Liver (tissue), 3 donors: ENCODE measurements at regions not wholly inside any gene's neighbourhood (a gene's known extent, or its start where the extent isn't known, plus 50 kb on each side); places are given as distances from the start of the nearest gene placed in this dataset.

Experiments used
- ATF3 ChIP-seq: IDR thresholded peaks from 2 replicates; pipeline ENCODE4 v1.6.1; 2016; ENCODE audit warnings: antibody characterized with exemption
- FOXA1 ChIP-seq: IDR thresholded peaks from 2 replicates; pipeline ENCODE4 v1.6.1; 2016; ENCODE audit warnings: antibody characterized with exemption
- JUND ChIP-seq, 2 donors: IDR thresholded peaks; 2 replicates each; pipeline ENCODE4 v1.6.1; 2016; ENCODE audit warnings: antibody characterized with exemption in 2 of 2
- MAX ChIP-seq: IDR thresholded peaks from 2 replicates; pipeline ENCODE4 v1.6.1; 2016; ENCODE audit warnings: antibody characterized with exemption
- YY1 ChIP-seq: IDR thresholded peaks from 2 replicates; pipeline ENCODE4 v1.6.1; 2016; ENCODE audit warnings: antibody characterized with exemption, mild to moderate bottlenecking
- TF ChIP-seq, protein P1 (sequence below): fragments of 150-350 bp; IDR thresholded peaks from 2 replicates; pipeline ENCODE4 v1.5.1; 2017; ENCODE audit warnings: improper control_type of control experiment, low read depth, low read length; ENCODE audit not compliant: missing input control
- donor health status: healthy.
- donor health status: healthy.

GRCh38 chr7:9407816-9408215 is 974.4 kb downstream of the NXPH1 start:
- TF ChIP-seq, protein P1, sequence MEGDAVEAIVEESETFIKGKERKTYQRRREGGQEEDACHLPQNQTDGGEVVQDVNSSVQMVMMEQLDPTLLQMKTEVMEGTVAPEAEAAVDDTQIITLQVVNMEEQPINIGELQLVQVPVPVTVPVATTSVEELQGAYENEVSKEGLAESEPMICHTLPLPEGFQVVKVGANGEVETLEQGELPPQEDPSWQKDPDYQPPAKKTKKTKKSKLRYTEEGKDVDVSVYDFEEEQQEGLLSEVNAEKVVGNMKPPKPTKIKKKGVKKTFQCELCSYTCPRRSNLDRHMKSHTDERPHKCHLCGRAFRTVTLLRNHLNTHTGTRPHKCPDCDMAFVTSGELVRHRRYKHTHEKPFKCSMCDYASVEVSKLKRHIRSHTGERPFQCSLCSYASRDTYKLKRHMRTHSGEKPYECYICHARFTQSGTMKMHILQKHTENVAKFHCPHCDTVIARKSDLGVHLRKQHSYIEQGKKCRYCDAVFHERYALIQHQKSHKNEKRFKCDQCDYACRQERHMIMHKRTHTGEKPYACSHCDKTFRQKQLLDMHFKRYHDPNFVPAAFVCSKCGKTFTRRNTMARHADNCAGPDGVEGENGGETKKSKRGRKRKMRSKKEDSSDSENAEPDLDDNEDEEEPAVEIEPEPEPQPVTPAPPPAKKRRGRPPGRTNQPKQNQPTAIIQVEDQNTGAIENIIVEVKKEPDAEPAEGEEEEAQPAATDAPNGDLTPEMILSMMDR = no peak
- TF ChIP-seq MAX = no peak
- TF ChIP-seq FOXA1 = no peak
- no peak for TF ChIP-seq ATF3
- TF ChIP-seq JUND (IDR thresholded peaks at IDR 0.05) = no peak
- TF ChIP-seq YY1 = no peak
